HepG2 (cell line): ENCODE measurements at regions not wholly inside any gene's neighbourhood (a gene's known extent, or its start where the extent isn't known, plus 50 kb on each side); places are given as distances from the start of the nearest gene placed in this dataset.

ENCODE experiments used
- ATAC-seq: fragments of 200-7000 bp; cut with Tn5 transposase; 3 replicates; pipeline ENCODE4 v1.9.1; 2020; ENCODE audit warnings: mild to moderate bottlenecking, moderate library complexity
- BruUV-seq: library from RNA; stranded (reverse); fragments of 400-500 nt; replicated peaks from 2 replicates; lab custom pipeline; 2021; lab: Mats Ljungman, UMichigan
- CTCF ChIA-PET: fragments of 300-600 bp; formaldehyde crosslinking; extraction: SDS; loops from one replicate; lab custom pipeline; 2021; ENCODE audit warnings: low total read pairs, inconsistent platforms, low intra/inter-chr PET ratio; lab: Yijun Ruan, JAX
- POLR2A ChIA-PET: fragments of 350-600 bp; sonication (Branson Sonifier 250); formaldehyde crosslinking; loops from one replicate; lab custom pipeline; 2020; ENCODE audit warnings: antibody characterized with exemption, inconsistent platforms; lab: Yijun Ruan, JAX
- DNase-seq: peaks from one replicate; pipeline ENCODE4 v3.0.0-alpha.2; 2015; ENCODE audit warnings: low spot score
- FAIRE-seq: peaks from 3 replicates; lab custom pipeline; 2011; peaks lifted over from hg19 to GRCh38; lab: Jason Lieb, UNC
- H2AFZ ChIP-seq: one replicate; pipeline ENCODE4 v1.6.1; 2011; ENCODE audit warnings: low read length, inconsistent platforms
- H3K27ac ChIP-seq: fragments of 300-600 bp; 3 replicates; pipeline ENCODE4 v1.8.0; 2011; ENCODE audit warnings: mixed run types, mild to moderate bottlenecking, mixed read lengths, low read length, inconsistent platforms; ENCODE audit not compliant: insufficient read depth; ENCODE audit errors: extremely low read length
- H3K27me3 ChIP-seq, 2 experiments: fragments of 200-600 bp in 1 of 2; 2 replicates in 1 of 2; 3 replicates in 1 of 2; pipeline versions ENCODE4 v1.6.0 to v1.8.0; 2011; ENCODE audit warnings: low read length in 2 of 2, mild to moderate bottlenecking in 2 of 2, moderate library complexity in 2 of 2, inconsistent platforms in 1 of 2; ENCODE audit not compliant: insufficient read depth in 2 of 2, control insufficient read depth in 1 of 2
- H3K36me3 ChIP-seq, 2 experiments: fragments of 200-600 bp in 1 of 2; replicated peaks in 1 of 2; 2 replicates in 1 of 2; 3 replicates in 1 of 2; pipeline versions ENCODE4 v1.5.1 to v1.8.0; 2011; ENCODE audit warnings: low read length in 2 of 2, inconsistent platforms in 1 of 2; ENCODE audit not compliant: insufficient read depth in 2 of 2, control insufficient read depth in 1 of 2
- H3K4me1 ChIP-seq: 2 replicates; pipeline ENCODE4 v1.5.1; 2012; ENCODE audit warnings: low read length, inconsistent platforms; ENCODE audit not compliant: insufficient read depth
- H3K4me2 ChIP-seq: 2 replicates; pipeline ENCODE4 v1.6.0; 2011; ENCODE audit warnings: low read depth, low read length, inconsistent platforms
- H3K4me3 ChIP-seq, 3 experiments: fragments of 200-600 bp in 1 of 3; sonication (generic), shearing (Covaris generic) in 1 of 3; replicated peaks in 1 of 3; 2 replicates each; pipeline ENCODE4 v1.5.1; 2011 to 2016; ENCODE audit warnings: low read length in 3 of 3, inconsistent platforms in 2 of 3, low read depth in 2 of 3, mild to moderate bottlenecking in 2 of 3, control low read depth in 1 of 3, mixed read lengths in 1 of 3; ENCODE audit not compliant: insufficient read depth in 1 of 3
- H3K79me2 ChIP-seq: one replicate; pipeline ENCODE4 v1.6.1; 2011; ENCODE audit warnings: low read length, inconsistent platforms; ENCODE audit not compliant: insufficient read depth
- H3K9ac ChIP-seq: 2 replicates; pipeline ENCODE4 v1.6.0; 2011; ENCODE audit warnings: mild to moderate bottlenecking, low read depth, low read length, inconsistent platforms; ENCODE audit not compliant: insufficient read depth
- H3K9me3 ChIP-seq: 2 replicates; pipeline ENCODE4 v1.5.1; 2012; ENCODE audit warnings: mild to moderate bottlenecking, low read length
- H4K20me1 ChIP-seq: 2 replicates; pipeline ENCODE4 v1.6.0; 2011; ENCODE audit warnings: inconsistent platforms, mild to moderate bottlenecking, low read length, moderate library complexity; ENCODE audit not compliant: insufficient read depth
- FOSL2 ChIP-seq: sonication (generic); formaldehyde crosslinking; IDR thresholded peaks from 2 replicates; pipeline ENCODE4 v1.4.0; 2020; ENCODE audit warnings: missing genetic modification reagents
- GTF3A ChIP-seq: sonication (generic); formaldehyde crosslinking; conservative IDR thresholded peaks from 2 replicates; pipeline ENCODE4 v1.4.0; 2020; ENCODE audit warnings: mild to moderate bottlenecking, missing genetic modification reagents
- ZNF3 ChIP-seq: IDR thresholded peaks from 2 replicates; pipeline ENCODE4 v1.7.0; 2017; ENCODE audit warnings: inconsistent platforms
- ZNF33A ChIP-seq: sonication (generic); formaldehyde crosslinking; IDR thresholded peaks from 2 replicates; pipeline ENCODE4 v1.5.1; 2020; ENCODE audit warnings: missing genetic modification reagents, mild to moderate bottlenecking, moderate library complexity, borderline replicate concordance
- WGBS: methylation state at CpG from one replicate; pipeline ENCODE4 v1.1.6; 2017; ENCODE audit warnings: low lambda C conversion rate; 5-methylcytosine and 5-hydroxymethylcytosine counted together
- in situ Hi-C: cut with HindIII; loops from 2 replicates; pipeline ENCODE4 v1.10.0; 2017; ENCODE audit warnings: low pct_unique_long_range_greater_than_20kb; ENCODE audit not compliant: extremely low pct_ligation_motif_present
- intact Hi-C: fragments of 100-400 bp; cut with micrococcal nuclease; formaldehyde crosslinking; loops from one replicate; pipeline ENCODE4 v1.10.0; 2022; ENCODE audit not compliant: unreplicated experiment
- TF ChIP-seq, protein P1 (sequence below): sonication (generic); formaldehyde crosslinking; IDR thresholded peaks from 2 replicates; pipeline ENCODE4 v1.8.1; 2022; ENCODE audit warnings: mild to moderate bottlenecking, missing genetic modification reagents
- TF ChIP-seq, protein P2 (sequence below): sonication (generic); formaldehyde crosslinking; IDR thresholded peaks from 2 replicates; pipeline ENCODE4 v1.4.0; 2020; ENCODE audit warnings: mild to moderate bottlenecking, missing genetic modification reagents

DNA sequence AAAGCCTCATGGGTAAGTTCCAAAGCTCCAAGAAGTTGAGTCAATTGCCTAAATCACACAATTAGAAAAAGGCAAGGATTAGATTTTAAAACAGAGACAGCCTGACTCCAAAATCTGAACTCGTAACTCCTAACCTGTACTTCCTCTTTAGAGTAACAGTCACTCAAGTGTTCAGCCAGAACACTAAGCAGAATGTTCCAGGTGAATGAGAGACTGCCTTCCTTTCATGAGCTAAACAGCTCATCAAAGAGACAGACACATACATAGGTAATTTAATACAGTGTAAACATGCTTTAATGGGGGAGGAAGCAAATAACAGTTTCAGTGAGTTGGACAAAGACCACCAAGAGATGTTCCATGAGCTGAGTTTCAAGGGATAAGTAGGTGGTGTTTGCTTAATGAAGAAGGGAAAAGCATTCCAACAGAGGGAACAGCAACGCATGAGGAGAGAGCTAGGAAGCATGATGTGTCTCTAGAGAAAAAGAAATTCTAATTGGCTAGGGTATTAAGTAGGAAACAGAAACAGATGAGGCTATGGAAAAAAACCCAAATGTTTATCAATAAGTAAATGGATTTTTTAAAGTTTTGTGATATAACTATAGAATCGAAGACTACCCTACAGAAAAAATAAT, 403.9 kb downstream of the MED13L start (continued):
- TF ChIP-seq ZNF3 (CRISPR knock-in tag) (no peak), GTF3A (CRISPR knock-in tag) (no peak), ZNF33A (no peak)
- TF ChIP-seq, protein P1, sequence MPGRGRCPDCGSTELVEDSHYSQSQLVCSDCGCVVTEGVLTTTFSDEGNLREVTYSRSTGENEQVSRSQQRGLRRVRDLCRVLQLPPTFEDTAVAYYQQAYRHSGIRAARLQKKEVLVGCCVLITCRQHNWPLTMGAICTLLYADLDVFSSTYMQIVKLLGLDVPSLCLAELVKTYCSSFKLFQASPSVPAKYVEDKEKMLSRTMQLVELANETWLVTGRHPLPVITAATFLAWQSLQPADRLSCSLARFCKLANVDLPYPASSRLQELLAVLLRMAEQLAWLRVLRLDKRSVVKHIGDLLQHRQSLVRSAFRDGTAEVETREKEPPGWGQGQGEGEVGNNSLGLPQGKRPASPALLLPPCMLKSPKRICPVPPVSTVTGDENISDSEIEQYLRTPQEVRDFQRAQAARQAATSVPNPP (CRISPR knock-in tag) = no peak

DNA sequence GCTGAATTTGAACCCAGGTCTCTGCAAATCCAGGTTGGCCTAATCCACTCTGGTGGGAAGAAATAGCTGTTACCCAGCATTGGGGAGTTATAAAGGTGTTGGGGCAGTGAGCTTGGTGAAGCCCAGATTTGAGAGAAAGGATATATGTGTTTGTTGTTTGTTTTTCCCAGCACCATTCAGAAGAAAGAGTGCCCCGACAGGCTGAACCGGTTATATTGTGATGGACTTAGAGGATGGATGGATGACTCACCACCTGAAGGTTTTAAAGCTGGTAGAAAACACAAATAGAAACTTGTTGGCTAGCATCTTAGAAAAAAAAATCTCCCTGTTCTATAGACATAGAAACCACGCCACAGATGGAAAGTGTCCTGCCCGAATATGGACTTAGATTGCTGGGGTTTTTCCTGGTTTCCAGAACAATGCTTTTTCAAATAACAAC, 404.6 kb downstream of the MED13L start:
- POLR2A ChIA-PET = no interaction called here
- H3K4me2 ChIP-seq = no peak overlapping the region; the same call in 1 of the 2 replicates
- H2AFZ ChIP-seq = no peak overlapping the region
- H3K9ac ChIP-seq = no peak overlapping the region
- 16% methylated on average over 4 of the region's 4 CpGs for WGBS
- no TSS peak for BruUV-seq
- DNase-seq (peak; percentile 16), ATAC-seq (no peak), FAIRE-seq (no peak)
- H3K9me3 ChIP-seq = no peaks in the 10 kb centered on the region
- CTCF ChIA-PET = no interaction called here
- in situ Hi-C loops = no loop called here
- H3K36me3 ChIP-seq = no peaks in the 10 kb centered on the region
- no peaks in the 10 kb centered on the region for H3K27me3 ChIP-seq
- 0 out of 2 replicates have a peak, but pooled peaks have one; percentile 24 for TF ChIP-seq FOSL2
- TF ChIP-seq, protein P2, sequence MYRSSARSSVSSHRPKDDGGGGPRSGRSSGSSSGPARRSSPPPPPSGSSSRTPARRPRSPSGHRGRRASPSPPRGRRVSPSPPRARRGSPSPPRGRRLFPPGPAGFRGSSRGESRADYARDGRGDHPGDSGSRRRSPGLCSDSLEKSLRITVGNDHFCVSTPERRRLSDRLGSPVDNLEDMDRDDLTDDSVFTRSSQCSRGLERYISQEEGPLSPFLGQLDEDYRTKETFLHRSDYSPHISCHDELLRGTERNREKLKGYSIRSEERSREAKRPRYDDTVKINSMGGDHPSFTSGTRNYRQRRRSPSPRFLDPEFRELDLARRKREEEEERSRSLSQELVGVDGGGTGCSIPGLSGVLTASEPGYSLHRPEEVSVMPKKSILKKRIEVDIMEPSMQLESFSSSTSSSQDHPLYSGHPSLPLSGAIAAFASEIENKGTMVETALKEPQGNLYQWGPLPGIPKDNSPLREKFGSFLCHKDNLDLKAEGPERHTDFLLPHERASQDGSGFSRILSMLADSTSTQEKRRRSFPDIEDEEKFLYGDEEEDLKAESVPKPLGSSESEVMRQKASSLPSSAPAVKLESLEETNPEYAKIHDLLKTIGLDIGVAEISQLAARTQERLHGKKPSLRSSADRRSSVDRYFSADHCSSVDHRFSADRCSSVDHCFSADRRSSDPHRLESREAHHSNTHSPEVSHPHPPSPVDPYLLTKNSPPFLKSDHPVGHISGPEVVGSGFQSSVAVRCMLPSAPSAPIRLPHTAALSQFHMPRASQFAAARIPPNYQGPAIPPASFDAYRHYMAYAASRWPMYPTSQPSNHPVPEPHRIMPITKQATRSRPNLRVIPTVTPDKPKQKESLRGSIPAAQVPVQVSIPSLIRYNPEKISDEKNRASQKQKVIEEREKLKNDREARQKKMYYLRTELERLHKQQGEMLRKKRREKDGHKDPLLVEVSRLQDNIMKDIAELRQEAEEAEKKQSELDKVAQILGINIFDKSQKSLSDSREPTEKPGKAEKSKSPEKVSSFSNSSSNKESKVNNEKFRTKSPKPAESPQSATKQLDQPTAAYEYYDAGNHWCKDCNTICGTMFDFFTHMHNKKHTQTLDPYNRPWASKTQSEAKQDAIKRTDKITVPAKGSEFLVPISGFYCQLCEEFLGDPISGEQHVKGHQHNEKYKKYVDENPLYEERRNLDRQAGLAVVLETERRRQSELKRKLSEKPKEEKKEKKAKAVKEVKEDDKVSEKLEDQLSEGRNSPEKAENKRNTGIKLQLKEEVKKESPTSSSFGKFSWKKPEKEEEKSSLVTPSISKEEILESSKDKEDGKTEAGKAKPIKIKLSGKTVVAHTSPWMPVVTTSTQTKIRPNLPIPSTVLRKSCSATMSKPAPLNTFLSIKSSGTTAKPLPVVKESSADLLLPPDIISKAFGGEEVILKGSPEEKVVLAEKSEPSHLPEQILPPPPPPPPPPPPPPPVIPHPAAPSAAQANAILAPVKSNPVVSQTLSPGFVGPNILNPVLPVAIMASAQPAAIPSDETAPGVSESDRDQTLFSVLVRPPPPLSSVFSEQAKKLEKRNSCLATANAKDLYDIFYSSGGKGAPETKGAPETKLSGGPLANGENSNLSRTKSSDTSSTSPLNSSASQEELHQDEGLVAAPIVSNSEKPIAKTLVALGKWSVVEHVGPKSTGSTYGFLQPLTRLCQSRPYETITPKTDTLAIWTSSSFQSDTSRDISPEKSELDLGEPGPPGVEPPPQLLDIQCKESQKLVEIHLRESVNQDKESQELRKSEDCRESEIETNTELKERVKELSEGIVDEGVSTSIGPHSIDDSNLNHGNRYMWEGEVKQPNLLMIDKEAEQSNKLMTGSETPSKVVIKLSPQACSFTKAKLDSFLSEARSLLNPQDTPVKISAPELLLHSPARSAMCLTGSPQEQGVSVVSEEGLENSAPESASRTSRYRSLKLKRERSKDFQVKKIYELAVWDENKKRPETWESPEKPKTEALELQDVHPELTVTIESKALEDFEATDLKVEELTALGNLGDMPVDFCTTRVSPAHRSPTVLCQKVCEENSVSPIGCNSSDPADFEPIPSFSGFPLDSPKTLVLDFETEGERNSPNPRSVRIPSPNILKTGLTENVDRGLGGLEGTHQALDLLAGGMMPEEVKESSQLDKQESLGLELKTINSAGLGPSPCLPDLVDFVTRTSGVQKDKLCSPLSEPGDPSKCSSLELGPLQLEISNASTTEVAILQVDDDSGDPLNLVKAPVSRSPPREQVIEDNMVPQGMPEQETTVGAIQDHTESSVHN = no peak
- H3K4me1 ChIP-seq = peaks cover 25% of the 10 kb centered on the region
- H4K20me1 ChIP-seq = no peaks in the 10 kb centered on the region
- H3K27ac ChIP-seq = no peak overlapping the region
- intact Hi-C loops = no loop called here
- H3K4me3 ChIP-seq = no peak overlapping the region
- no peaks in the 10 kb centered on the region for H3K79me2 ChIP-seq
